Endothelial cell (in vitro differentiated cells): ENCODE measurements at regions not wholly inside any gene's neighbourhood (a gene's known extent, or its start where the extent isn't known, plus 50 kb on each side); places are given as distances from the start of the nearest gene placed in this dataset.

Experiments used
- DNase-seq: peaks from one replicate; pipeline ENCODE4 v3.0.0; 2021; ENCODE audit warnings: low spot score
- H3K27ac Mint-ChIP-seq: one replicate; pipeline ENCODE4 v1.8.0; 2021; ENCODE audit warnings: mixed read lengths, inconsistent platforms; ENCODE audit not compliant: unreplicated experiment
- H3K27me3 Mint-ChIP-seq: one replicate; pipeline ENCODE4 v1.8.0; 2021; ENCODE audit warnings: mild to moderate bottlenecking, moderate library complexity, mixed read lengths, inconsistent platforms; ENCODE audit not compliant: unreplicated experiment
- H3K36me3 Mint-ChIP-seq: one replicate; pipeline ENCODE4 v1.8.0; 2021; ENCODE audit warnings: mild to moderate bottlenecking, low read depth, mixed read lengths, inconsistent platforms; ENCODE audit not compliant: unreplicated experiment
- H3K4me1 Mint-ChIP-seq: one replicate; pipeline ENCODE4 v1.8.0; 2021; ENCODE audit warnings: mild to moderate bottlenecking, mixed read lengths, inconsistent platforms; ENCODE audit not compliant: unreplicated experiment
- H3K4me3 Mint-ChIP-seq: one replicate; pipeline ENCODE4 v1.8.0; 2021; ENCODE audit warnings: mild to moderate bottlenecking, mixed read lengths, inconsistent platforms; ENCODE audit not compliant: unreplicated experiment
- H3K9me3 Mint-ChIP-seq: one replicate; pipeline ENCODE4 v1.8.0; 2021; ENCODE audit warnings: mixed read lengths, inconsistent platforms; ENCODE audit not compliant: unreplicated experiment
- TF ChIP-seq, protein P1 (sequence below): fragments of 200-600 bp; sonication (generic); IDR thresholded peaks from one replicate; pipeline ENCODE4 v1.5.0; 2021; ENCODE audit warnings: antibody characterized with exemption; ENCODE audit not compliant: unreplicated experiment

DNA sequence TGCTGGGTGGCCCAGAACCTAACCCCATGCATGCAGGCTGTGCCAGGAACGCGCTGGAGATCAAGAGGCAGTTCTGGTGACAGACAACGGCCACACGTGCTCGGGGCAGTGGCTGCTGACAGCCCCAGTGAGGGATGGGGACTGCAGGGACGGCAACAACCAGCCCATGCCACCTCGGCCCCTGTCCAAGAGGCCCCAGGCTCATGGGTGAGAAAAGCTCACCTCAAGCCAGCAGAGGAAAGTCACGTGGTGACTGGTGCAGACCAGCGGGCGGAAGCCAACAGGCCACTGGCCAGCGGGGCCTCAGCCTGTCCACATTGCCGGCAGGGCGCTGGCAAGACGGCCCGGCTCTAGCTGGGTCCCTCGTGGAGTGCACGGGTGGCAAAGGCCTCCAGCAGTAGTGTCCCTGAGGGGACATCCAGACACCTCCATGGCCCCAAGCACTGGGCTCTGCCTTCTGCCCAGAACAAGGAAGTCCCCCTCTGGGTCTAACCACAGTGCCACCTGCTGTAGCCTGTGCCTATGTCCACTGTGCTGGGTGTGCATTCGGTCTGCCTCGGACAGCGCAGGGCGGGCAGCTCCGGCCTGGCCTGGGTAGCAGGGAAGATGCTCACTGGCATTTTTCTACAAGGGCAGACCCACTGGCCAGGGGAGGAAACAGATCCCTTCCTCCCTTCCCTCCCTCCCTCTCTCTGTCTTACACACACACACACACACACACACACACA is 134.1 kb downstream of the NCOR2 start:
- Mint-ChIP-seq H3K27me3 (peaks cover 19% of the 10 kb centered on the region), H3K4me1 (peaks cover 5% of the 10 kb centered on the region), H3K27ac (no peak overlapping the region), H3K9me3 (no peaks in the 10 kb centered on the region), H3K4me3 (no peak overlapping the region), H3K36me3 (peaks cover 7% of the 10 kb centered on the region)
- TF ChIP-seq, protein P1, sequence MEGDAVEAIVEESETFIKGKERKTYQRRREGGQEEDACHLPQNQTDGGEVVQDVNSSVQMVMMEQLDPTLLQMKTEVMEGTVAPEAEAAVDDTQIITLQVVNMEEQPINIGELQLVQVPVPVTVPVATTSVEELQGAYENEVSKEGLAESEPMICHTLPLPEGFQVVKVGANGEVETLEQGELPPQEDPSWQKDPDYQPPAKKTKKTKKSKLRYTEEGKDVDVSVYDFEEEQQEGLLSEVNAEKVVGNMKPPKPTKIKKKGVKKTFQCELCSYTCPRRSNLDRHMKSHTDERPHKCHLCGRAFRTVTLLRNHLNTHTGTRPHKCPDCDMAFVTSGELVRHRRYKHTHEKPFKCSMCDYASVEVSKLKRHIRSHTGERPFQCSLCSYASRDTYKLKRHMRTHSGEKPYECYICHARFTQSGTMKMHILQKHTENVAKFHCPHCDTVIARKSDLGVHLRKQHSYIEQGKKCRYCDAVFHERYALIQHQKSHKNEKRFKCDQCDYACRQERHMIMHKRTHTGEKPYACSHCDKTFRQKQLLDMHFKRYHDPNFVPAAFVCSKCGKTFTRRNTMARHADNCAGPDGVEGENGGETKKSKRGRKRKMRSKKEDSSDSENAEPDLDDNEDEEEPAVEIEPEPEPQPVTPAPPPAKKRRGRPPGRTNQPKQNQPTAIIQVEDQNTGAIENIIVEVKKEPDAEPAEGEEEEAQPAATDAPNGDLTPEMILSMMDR, result no peak
- no peak for DNase-seq

DNA sequence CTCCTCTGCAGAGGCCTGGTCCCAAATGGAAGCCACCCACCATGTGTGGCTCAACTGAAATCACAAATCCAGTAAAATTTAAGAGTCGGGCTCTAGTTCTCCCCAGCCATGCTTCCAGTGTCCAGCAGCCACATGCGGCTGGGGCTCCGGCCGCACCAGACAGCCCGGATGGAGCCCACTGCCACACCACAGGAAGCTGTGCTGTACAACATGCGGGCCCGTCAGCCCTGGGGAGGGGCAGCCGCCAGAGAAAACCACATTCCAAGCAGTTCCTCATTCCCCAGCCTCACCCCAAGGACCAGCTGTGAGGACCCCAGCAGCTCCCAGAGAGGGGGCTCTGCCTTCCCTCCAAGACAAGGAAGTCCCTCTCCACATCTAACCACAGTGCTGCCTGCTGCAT is 135.0 kb downstream of the NCOR2 start:
- Mint-ChIP-seq H3K36me3 (peaks cover 7% of the 10 kb centered on the region), H3K27ac (no peak overlapping the region), H3K4me1 (peaks cover 15% of the 10 kb centered on the region), H3K27me3 (peaks cover 14% of the 10 kb centered on the region), H3K4me3 (no peak overlapping the region), H3K9me3 (no peaks in the 10 kb centered on the region)
- TF ChIP-seq, protein P1, result no peak
- no peak for DNase-seq

DNA sequence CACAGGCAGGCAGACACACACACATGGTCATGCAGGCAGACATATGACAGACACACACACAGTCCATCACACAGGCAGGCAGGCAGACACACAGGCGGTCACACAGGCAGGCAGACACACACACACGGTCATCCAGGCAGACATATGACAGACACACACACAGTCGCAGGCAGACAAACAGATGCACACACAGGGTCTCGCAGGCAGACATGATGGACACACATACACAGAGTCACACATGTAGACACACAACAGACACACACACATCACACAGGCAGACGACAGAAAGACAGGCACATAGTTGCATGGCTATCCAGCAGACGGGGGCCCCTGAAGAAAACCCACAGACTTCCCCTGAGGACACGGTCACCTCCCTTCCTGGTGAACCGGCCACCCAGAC is 135.4 kb downstream of the NCOR2 start:
- peaks cover 10% of the 10 kb centered on the region for H3K27me3 Mint-ChIP-seq
- DNase-seq, result no peak
- TF ChIP-seq, protein P1, result no peak
- H3K9me3 Mint-ChIP-seq, result no peaks in the 10 kb centered on the region
- H3K4me1 Mint-ChIP-seq, result peaks cover 16% of the 10 kb centered on the region
- H3K4me3 Mint-ChIP-seq, result peak overlapping the region; percentile 26
- no peak overlapping the region for H3K27ac Mint-ChIP-seq
- peaks cover 7% of the 10 kb centered on the region for H3K36me3 Mint-ChIP-seq

DNA sequence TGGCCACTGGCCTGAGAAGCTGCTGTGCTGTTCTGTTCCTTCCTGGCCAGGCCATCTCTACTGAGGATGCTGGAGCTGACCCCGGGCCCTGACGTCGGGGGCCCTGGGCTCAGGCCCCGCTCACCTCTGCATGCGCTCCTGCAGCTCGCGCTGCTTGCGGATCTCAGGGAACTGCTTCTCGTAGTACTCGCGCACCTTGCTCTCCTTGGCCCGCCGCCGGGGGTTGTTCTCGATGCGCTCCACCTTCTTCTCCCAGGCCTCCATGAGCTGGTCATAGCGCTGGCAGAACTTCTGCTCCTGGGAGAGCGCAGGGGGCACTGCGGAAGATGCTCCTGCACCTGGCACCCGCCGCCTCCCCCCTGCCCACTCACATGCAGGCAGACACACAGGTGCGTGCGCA is 135.6 kb downstream of the RFLNA start:
- H3K9me3 Mint-ChIP-seq, result no peaks in the 10 kb centered on the region
- DNase-seq, result no peak
- peaks cover 7% of the 10 kb centered on the region for H3K27me3 Mint-ChIP-seq
- H3K27ac Mint-ChIP-seq, result peak overlapping the region; percentile 26
- H3K36me3 Mint-ChIP-seq, result peaks cover 13% of the 10 kb centered on the region
- TF ChIP-seq, protein P1, result no peak
- no peak overlapping the region for H3K4me3 Mint-ChIP-seq
- peaks cover 16% of the 10 kb centered on the region for H3K4me1 Mint-ChIP-seq

DNA sequence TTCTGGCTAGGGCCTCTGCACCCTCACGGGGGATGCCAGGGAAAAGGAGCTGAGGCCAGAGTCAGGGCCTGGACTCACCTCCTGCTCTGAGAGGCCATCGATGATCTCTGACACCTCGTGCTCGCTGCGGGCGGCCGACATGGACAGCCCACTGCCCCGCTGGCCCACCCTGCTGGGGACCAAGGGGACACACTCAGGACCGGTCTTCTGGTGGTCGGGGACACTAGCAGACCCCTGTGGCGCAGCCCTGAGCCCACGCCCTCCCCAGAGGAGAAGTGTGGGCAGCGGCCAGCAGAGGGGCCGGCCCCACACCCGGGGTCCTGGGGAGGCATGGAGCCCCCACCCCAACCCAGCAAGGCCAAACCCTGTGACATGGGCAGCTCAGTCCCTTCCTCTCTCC is 134.6 kb downstream of the RFLNA start:
- TF ChIP-seq, protein P1, result no peak
- H3K27ac Mint-ChIP-seq, result no peak overlapping the region
- no peak for DNase-seq
- peaks cover 16% of the 10 kb centered on the region for H3K4me1 Mint-ChIP-seq
- no peak overlapping the region for H3K4me3 Mint-ChIP-seq
- peaks cover 3% of the 10 kb centered on the region for H3K27me3 Mint-ChIP-seq
- H3K9me3 Mint-ChIP-seq, result no peaks in the 10 kb centered on the region
- peaks cover 13% of the 10 kb centered on the region for H3K36me3 Mint-ChIP-seq
